HG02571 (cell line): ENCODE measurements at regions not wholly inside any gene's neighbourhood (a gene's known extent, or its start where the extent isn't known, plus 50 kb on each side); places are given as distances from the start of the nearest gene placed in this dataset.
A peak's percentile ranks its signal among the peaks of the same experiment; 100 is the strongest.

ENCODE experiments used
- ATAC-seq: cut with Tn5 transposase; IDR thresholded peaks from one replicate; pipeline ENCODE4 v1.9.1; 2021; ENCODE audit warnings: mild to moderate bottlenecking, moderate library complexity; ENCODE audit not compliant: unreplicated experiment

DNA sequence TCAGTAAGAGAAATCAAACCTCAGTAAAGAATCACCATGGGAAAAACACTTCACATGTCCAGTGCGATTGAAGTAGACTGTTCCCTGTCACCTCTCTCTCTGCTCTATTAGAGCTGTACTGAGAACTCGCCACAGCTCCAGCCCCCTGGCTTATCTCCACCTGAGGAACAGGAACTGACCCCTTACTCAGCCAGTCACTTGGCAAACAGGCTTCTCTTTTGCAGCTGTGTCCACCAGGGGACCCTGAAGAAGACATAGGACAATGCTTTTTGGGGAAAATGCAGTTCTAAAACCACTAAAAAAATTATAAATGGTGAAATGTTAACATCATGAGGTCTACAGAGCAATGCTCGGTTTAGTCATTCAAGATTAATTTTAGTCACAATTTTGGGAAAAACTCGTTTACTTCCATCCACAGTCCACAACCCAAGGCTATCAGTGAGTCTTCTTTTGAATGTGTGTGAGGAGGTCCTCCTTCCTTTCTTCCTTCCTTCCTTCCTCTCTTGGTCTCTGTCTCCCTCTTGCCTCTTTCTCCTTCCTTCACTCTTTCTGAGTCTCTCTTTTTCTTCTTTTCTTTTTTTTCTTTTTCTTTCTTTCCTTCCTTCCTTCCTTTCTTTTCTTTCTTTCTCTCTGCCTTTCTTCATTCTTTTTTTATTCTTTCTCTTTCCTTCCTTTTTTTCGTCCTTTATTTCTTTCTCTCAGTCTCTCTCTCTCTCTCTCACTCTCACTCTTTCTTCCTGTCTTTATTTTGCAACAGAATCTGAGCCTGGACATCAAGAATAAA, 1189.5 kb upstream of the TMEM132C start:
- no peak for ATAC-seq

- ATAC-seq: no peak
Observed at GRCh38 chr12:127078577-127079350, 1188.2 kb upstream of the TMEM132C start.

DNA sequence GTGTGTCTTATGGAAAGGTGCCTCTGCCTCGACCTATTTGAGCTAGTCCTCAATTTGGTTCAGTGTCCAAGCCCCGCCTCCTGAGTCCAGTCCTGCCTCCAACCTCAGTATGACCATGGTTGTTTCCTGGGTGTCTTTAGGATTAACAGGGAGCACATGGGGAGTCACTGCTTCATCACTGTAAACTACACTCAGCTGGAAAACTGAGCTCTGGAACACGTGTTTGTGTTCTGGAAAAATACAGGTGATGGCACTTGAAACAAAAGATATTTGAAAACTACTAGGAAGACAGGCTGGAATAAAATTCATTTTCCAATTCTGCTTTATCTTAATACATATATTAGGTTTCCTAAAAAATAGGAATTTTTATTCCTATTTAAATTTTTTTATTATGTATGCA, 1187.3 kb upstream of the TMEM132C start:
- ATAC-seq: no peak

DNA sequence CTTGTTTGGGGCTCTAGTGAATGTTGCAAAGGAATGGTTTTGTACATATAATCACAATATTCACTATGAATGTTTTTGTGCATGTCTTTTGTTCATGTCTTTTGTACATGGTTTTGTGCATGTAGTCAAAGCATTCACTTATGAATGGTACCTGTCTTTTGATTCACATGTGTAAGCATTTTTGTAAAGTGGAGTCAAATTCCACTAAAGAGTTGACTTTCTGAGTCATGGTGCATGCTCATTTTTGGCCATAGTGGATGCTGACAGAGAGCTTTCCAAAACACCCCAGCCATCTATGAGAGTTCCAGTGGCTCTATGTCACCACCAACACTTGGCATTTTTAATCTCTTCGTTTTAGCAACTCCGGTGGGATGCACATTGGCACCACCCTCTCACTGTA, 1185.9 kb upstream of the TMEM132C start:
- ATAC-seq: no peak

- ATAC-seq: peak; percentile 96
Observed at GRCh38 chr12:127083008-127083949, 1183.7 kb upstream of the TMEM132C start.

DNA sequence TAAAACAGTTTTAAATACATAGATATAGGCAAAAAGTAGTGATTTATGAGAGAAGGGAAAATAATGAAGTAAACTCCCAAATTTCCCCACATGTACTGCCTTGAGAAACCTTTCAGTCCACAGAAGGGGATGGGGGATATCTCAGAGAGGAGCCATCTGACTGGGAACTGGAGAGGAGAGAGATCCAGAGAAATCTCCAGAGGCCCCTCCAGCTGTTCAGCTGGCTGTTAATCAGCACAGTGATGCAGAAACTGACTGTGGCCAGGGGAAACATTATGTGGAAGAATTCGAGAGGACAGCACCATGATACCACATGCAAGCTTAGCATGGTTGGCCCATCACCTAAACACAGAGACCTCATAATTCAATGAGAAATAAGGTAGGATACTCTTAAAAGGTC, 1165.9 kb upstream of the TMEM132C start:
- no peak for ATAC-seq

DNA sequence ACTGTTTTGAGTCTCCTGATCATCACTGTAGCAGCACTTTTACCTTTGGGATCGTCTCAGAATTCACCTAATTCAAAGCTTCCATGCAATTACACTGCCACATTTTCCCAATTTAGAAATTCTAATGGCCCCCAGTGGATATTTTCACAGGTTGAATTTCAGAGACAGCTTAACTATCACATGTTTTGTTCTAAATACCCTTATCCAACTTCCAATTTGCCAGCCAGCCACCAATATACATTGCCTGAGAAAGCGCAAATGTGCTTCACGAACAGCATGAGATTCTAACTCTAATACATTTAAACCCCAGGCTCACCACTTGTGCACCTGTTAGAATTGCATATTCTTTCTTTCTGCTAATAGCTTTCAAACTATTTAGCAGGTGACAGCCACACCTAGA, 1160.9 kb upstream of the TMEM132C start:
- ATAC-seq: no peak

DNA sequence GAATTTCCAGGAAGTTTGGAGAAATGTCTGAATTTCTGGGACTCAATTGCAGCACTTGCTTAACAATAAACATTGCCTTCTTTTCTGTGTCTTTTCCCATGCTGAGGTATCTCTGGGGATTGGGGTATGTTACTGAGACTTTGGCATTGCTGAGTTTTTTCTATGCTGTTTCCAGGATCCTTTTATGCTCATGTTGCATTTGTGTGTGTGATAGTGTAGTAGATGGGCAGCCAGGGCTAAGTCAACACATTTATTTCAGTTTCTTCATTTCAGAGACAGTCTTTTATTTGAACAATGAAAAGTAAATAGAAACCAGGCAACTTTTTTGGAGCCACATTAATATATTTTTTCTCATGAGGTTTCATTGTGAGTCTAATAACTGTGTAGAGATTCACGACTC, 1160.3 kb upstream of the TMEM132C start:
- no peak for ATAC-seq

GRCh38 chr12:127107744-127108143, 1159.2 kb upstream of the TMEM132C start:
- no peak for ATAC-seq

GRCh38 chr12:127108360-127109215, 1158.4 kb upstream of the TMEM132C start:
- ATAC-seq: peak; percentile 65

DNA sequence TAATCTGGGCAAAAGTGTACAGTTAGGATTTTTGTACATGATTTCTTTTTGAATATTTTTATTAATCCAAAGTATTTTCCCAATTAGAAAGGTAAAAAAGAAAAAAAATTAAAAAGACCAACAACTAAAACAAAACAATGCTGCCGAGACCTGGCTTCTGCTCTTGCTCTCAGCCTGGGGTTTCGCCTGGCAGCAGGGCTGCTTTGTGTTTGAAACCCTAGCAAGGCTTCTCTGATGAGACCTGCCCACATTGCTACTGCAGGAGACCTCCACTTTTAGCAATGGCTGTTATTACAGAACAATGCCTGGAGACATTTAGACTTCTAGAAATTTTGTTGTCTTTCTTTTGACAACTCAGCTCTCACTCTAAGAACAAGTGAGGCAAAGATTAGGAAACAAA, 1153.0 kb upstream of the TMEM132C start:
- ATAC-seq: no peak

DNA sequence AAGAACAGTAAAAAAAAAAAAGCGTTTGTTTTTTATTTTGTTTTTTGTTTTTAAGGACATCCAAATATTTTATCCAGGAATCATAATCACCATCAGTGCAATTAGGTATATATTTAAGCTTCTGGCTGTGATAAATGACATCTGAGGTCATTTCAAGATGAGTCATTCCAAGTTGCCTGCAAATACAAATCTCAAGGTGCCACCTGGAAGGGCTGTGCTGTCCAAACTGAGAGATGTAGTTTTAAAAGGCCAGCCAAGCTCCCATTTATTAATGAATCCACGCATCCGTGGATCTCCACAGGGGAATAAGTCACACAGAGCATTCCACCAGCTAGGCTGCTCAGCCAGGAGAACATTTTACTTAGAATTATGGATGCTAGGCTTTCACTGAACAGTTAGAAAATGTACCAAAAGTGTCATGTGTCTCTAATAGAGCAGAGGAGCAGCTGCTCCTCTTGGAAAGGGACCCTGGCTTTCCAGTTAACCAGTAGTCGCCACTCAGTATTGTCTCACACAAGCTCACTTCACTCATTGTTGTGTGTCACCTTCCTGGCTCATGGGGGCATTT, 1151.4 kb upstream of the TMEM132C start:
- ATAC-seq: no peak

GRCh38 chr12:127118251-127118650, 1148.7 kb upstream of the TMEM132C start:
- ATAC-seq: no peak

- ATAC-seq: no peak
Observed at GRCh38 chr12:127119600-127120140, 1147.3 kb upstream of the TMEM132C start.

DNA sequence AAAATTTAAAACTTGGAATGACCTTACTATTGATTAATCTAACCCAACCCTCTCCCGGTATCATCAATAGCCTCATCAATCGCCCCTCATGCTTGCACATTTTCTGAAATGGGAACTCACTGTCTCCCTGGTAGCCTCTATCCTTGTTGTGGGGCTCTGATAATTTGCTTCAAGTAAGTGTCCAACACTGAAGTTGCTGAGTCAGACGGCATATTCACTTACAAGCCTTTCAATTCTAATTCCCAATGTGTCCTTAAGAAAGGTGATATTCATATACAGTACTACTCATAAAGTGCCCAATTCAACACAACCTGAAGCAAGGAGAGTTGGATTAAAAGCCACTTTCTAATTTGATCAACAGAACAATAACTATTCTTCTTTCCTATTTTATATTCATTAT, 1146.1 kb upstream of the TMEM132C start:
- ATAC-seq: no peak

- ATAC-seq: no peak
Observed at GRCh38 chr12:127121494-127122084, 1145.4 kb upstream of the TMEM132C start.

DNA sequence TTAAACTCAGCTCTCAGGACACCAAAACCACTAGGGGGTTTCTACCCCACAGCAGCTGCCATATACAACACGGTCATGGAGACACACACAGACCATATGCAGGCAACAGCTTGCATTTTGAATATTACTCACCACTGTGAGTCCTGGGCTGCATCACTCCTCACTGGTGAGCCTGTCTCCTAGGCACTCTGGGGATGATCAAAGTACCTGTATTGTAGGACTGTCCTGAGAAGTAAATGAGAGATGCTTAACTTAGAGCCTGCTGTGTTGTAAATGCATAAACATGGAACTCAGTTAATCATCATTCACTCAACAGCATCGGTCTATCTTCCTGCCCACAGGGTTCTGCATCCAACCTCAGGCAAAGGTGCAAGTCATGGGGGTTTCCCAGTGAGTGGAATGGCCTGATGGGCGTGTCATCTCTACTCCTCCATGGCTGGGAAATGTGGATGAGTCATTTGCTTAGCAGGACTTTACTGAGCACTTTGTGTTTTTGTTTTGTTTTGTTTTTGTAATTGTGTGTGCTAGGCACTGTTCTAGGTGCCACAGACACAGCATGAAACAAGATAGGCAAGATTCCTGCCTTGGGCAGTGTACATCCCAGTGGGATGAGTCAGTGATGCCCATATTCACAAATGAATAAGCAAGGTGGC, 1141.2 kb upstream of the TMEM132C start:
- peak; percentile 85 for ATAC-seq

DNA sequence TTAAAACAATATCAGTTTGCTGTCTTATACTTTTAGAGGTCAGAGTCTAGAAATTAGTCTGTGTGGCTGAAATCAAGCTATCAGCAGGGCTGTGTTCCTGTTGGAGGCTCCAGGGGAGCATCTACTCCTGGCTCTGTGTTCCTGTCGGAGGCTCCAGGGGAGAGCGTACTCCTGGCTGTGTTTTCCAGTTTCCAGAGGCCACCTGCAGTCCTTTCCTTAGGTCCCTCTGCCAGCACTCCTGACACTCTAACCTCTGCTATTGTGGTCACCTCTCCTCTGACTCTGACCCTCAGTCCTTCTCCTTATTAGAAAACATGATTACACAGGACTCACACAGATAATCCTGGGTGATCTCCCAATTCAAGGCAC, 1140.7 kb upstream of the TMEM132C start:
- no peak for ATAC-seq

- no peak for ATAC-seq
Observed at GRCh38 chr12:127127897-127128296, 1139.1 kb upstream of the TMEM132C start.
